AG10803 (cell line): ENCODE measurements at regions not wholly inside any gene's neighbourhood (a gene's known extent, or its start where the extent isn't known, plus 50 kb on each side); places are given as distances from the start of the nearest gene placed in this dataset.

Source experiments
- DNase-seq: peaks from one replicate; pipeline ENCODE4 v3.0.0; 2010; ENCODE audit warnings: low read depth
- H3K4me3 ChIP-seq: 2 replicates; pipeline ENCODE4 v1.5.1; 2011; ENCODE audit warnings: mild to moderate bottlenecking, low read length, control low read depth
- TF ChIP-seq, protein P1 (sequence below): conservative IDR thresholded peaks from 2 replicates; pipeline ENCODE4 v1.5.1; 2011; ENCODE audit warnings: mild to moderate bottlenecking, low read length, control low read depth, inconsistent platforms

DNA sequence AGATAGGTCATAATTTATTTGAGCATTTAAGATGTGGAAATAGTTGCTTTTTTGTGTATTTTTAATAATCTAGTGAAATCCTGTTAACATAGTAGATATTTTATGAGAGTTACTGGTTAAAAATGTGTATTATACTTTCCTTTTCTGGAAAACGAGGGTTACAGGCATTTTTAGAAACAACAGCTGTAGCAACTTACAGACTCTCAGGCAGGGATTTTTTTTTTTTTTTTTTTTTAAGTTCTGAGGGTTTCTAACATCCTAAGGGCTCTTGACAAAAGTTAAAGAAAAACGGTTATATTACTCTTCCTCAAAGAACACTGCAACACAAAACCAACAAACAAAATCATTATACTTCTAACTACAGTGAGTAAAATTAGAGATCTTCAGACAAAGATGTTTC lies 205.9 kb downstream of the ACKR3 start:
- no peak for DNase-seq
- TF ChIP-seq, protein P1, sequence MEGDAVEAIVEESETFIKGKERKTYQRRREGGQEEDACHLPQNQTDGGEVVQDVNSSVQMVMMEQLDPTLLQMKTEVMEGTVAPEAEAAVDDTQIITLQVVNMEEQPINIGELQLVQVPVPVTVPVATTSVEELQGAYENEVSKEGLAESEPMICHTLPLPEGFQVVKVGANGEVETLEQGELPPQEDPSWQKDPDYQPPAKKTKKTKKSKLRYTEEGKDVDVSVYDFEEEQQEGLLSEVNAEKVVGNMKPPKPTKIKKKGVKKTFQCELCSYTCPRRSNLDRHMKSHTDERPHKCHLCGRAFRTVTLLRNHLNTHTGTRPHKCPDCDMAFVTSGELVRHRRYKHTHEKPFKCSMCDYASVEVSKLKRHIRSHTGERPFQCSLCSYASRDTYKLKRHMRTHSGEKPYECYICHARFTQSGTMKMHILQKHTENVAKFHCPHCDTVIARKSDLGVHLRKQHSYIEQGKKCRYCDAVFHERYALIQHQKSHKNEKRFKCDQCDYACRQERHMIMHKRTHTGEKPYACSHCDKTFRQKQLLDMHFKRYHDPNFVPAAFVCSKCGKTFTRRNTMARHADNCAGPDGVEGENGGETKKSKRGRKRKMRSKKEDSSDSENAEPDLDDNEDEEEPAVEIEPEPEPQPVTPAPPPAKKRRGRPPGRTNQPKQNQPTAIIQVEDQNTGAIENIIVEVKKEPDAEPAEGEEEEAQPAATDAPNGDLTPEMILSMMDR, result no peak
- H3K4me3 ChIP-seq, result no peak overlapping the region

- DNase-seq, result no peak
- TF ChIP-seq, protein P1, result no peak
- no peak overlapping the region for H3K4me3 ChIP-seq
Measured at GRCh38 chr2:236776206-236776605, 206.6 kb downstream of the ACKR3 start.

DNA sequence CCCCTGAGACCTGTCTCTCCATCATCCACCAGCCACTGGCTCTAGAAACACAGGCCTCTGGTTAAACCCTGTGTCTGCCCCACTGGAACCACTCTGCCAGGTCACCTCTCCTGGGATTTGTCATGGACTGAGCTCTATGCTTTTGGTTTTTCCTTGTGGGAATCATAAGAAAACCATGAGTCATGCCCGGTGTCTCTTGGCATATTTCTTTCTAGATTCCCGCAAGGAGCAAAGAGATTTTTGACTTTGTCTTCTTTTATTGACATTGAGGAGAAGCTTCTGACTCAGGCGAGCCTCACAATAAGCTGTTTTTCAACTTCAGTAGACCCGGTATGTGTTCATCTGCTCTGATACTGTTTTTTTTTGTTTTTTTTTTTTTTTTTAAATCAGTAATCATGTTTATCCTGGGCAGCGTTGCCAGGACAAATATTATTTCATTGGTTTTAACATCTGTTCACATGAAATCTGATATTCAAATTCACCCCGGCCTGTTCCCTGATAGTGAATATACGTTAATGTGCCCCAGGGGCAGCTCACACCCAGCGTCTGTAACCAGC lies 207.1 kb downstream of the ACKR3 start:
- no peak overlapping the region for H3K4me3 ChIP-seq
- peak; percentile 87 for DNase-seq
- TF ChIP-seq, protein P1, result no peak

DNA sequence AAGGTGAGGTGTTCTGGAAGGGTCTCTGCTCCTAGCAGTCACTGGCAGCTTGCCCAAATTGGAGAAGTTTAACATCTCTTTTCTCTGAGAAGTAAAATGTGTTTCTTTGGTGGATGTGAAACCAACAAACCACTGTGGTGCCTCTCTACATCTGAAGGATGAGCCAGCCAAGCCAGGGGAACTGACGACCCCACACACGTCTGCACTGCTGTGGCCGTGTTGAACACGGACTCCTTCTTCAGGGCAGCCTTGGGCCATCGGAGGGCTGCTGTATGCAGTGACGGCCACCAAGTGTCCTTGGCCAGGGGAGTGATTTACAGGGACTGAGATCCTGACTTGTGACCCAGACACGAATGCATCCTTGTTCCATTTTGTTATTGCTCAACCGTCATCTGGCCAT lies 207.8 kb downstream of the ACKR3 start:
- DNase-seq, result no peak
- H3K4me3 ChIP-seq, result no peak overlapping the region
- TF ChIP-seq, protein P1, result no peak

- TF ChIP-seq, protein P1, result no peak
- H3K4me3 ChIP-seq, result no peak overlapping the region
- no peak for DNase-seq
Measured at GRCh38 chr2:236781933-236782816, 212.6 kb downstream of the ACKR3 start.

DNA sequence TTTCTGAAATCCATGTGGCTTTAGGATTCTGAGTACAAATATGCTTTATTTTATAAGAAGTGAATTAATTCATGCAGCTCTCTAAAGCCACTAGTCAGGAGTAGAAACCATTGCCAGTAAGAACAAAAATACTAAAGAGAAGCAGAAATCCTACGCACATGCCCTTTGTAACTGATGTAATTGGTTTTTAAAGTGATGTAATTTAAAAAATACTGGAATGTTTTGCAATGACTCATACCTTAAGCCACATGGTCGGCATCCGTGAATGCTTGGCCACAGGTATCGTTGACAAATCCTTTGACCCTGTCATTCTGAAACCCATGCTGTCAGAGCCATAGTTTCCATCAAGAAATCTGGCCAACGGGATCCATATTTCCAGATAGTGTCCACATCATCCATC lies 213.3 kb downstream of the ACKR3 start:
- DNase-seq, result peak; percentile 64
- no peak overlapping the region for H3K4me3 ChIP-seq
- TF ChIP-seq, protein P1, result no peak
